ENCODE measurements at regions not wholly inside any gene's neighbourhood (a gene's known extent, or its start where the extent isn't known, plus 50 kb on each side); places are given as distances from the start of the nearest gene placed in this dataset.

GRCh38 chr22:48572951-48573350 is 1254.7 kb downstream of the BRD1 start:
- no peak for TF ChIP-seq CTCF (IDR thresholded peaks at IDR 0.05; ENCODE audit: low read length)
- no peak for TF ChIP-seq EZH2 (optimal IDR thresholded peaks at IDR 0.05; ENCODE audit: low read depth, low read length)

Measured in MM.1S (cell line).